ENCODE measurements at regions not wholly inside any gene's neighbourhood (a gene's known extent, or its start where the extent isn't known, plus 50 kb on each side); places are given as distances from the start of the nearest gene placed in this dataset.

DNA sequence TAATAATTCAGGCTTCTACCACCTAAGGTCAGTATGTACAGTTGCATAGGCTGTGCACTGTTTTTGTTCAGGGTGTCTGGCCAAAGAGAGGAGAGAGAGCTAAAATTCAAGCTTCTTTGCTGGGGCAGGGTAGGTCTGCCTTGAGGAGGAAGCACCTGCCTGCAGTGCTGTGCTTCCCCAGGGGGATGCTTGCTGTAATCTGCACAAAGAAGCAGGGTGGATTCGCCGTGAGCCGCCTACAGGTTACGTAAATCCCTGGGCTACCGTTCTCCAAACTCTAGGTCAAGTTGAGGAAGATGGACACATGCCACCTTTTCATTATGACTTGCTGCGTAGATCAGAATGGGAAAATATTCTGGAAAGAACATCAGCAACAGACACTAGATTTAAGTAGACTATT is 543.3 kb downstream of the TNS3 start:
- Histone ChIP-seq H3K4me3 (no peak overlapping the region), H3K27ac (peak overlapping the region; percentile 45 to 88 (median 78)), H3K27me3 (no peaks in the 10 kb centered on the region), H3K36me3 (no peaks in the 10 kb centered on the region), H3K4me1 (peaks cover 13 to 64% (median 39%) of the 10 kb centered on the region in 9 donors), H3K9me3 (no peaks in the 10 kb centered on the region)
- no peak for TF ChIP-seq CTCF (IDR thresholded peaks at IDR 0.05)
- DNase-seq (peak in 1 of 2 donors; percentile 40), ATAC-seq (peak in 6 of 8 donors; percentile 25 to 73 (median 42))
- WGBS, 2 donors: 70 to 72% methylated on average over 6 of the region's 6 CpGs
- intact Hi-C loops (cut with DNase I): loop anchor here in 1 of 10 donors (10.0 kb wide), 2 partner anchors 94 to 264 kb away; no protein-coding TSS in a partner anchor

DNA sequence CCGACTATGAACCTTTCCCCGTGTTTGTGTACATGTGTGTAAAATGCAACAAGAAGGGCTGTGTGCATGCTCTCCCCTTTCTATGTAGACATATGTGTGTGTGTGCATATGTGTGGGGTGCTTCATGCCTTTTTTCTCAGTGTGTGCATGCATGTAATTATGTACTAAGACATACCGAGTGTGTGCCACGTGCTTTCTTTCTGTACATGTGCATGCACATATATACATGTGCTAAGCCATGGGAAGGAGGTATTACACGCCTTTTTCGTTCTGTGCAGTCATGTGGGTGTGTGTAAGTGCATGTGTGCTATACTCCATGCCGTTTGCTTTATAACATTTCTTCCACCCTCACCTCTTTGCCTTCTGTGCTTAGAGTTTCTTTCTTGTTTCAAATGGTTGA is 544.3 kb downstream of the TNS3 start:
- peak overlapping the region in 3 of 10 donors; percentile 3 to 88 (median 81) for H3K27ac ChIP-seq
- no peak for DNase-seq
- no peak for TF ChIP-seq CTCF (IDR thresholded peaks at IDR 0.05)

DNA sequence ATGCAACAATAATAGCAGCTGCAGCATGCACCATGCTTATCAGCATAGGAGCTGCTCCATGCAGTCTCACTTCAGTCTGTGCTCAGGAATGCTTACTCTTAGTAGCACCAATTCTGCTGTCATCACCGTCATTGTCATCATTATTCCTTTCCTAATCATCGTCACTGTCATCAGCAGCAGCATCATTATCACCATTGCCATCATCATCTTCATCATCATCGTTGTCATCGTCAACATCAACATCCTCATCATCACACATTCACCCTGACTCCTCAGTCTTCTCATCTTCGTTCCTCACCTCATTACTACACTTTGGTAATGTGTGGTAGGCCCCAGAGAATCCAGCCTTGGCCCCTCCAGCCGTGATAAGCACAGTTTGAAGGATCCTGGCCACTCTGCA is 545.0 kb downstream of the TNS3 start:
- Histone ChIP-seq H3K4me1 (peaks cover 13 to 74% (median 39%) of the 10 kb centered on the region in 9 donors), H3K27me3 (no peaks in the 10 kb centered on the region), H3K4me3 (no peak overlapping the region), H3K36me3 (no peaks in the 10 kb centered on the region), H3K9me3 (no peaks in the 10 kb centered on the region), H3K27ac (no peak overlapping the region)
- no peak for TF ChIP-seq CTCF (IDR thresholded peaks at IDR 0.05)
- ATAC-seq (no peak), DNase-seq (no peak)
- intact Hi-C loops (cut with DNase I): loop anchor here in 1 of 10 donors (10.0 kb wide), 2 partner anchors 92 to 262 kb away; no protein-coding TSS in a partner anchor
- 90 to 91% methylated on average over 6 of the region's 6 CpGs for WGBS, 2 donors

More for the DNA sequence above, 544.3 kb downstream of the TNS3 start:
- intact Hi-C loops (cut with DNase I): loop anchor here in 1 of 10 donors (10.0 kb wide), 2 partner anchors 93 to 263 kb away; no protein-coding TSS in a partner anchor
- H3K4me3 ChIP-seq: no peak overlapping the region
- ATAC-seq: no peak
- 91 to 92% methylated on average over 7 of the region's 7 CpGs for WGBS, 2 donors
- H3K27me3 ChIP-seq: no peaks in the 10 kb centered on the region
- H3K9me3 ChIP-seq: no peaks in the 10 kb centered on the region
- H3K4me1 ChIP-seq: peaks cover 13 to 70% (median 39%) of the 10 kb centered on the region in 9 donors
- no peaks in the 10 kb centered on the region for H3K36me3 ChIP-seq

- Histone ChIP-seq H3K27me3 (no peaks in the 10 kb centered on the region), H3K4me3 (no peak overlapping the region), H3K36me3 (no peaks in the 10 kb centered on the region), H3K4me1 (peaks cover 13 to 60% (median 30%) of the 10 kb centered on the region in 9 donors), H3K9me3 (no peaks in the 10 kb centered on the region), H3K27ac (peak overlapping the region in 2 of 10 donors; percentile 6 to 55)
- 61 to 77% methylated on average over 2 of the region's 2 CpGs for WGBS, 2 donors
- DNase-seq: no peak
- intact Hi-C loops (cut with DNase I): loop anchor here in 1 of 10 donors (10.0 kb wide), 2 partner anchors 91 to 261 kb away; no protein-coding TSS in a partner anchor
- no peak for ATAC-seq
- no peak for TF ChIP-seq CTCF (IDR thresholded peaks at IDR 0.05)
Observed at GRCh38 chr7:47035522-47035921, 546.4 kb downstream of the TNS3 start.
